ENCODE measurements at regions not wholly inside any gene's neighbourhood (a gene's known extent, or its start where the extent isn't known, plus 50 kb on each side); places are given as distances from the start of the nearest gene placed in this dataset.

GRCh38 chr2:104788742-104789455 lies 65.0 kb upstream of the POU3F3 start:
- DNase-seq, result no peak

GRCh38 chr2:104790100-104790811 lies 63.7 kb upstream of the POU3F3 start:
- no peak for DNase-seq

GRCh38 chr2:104790901-104791495 lies 62.9 kb upstream of the POU3F3 start:
- no peak for DNase-seq

- DNase-seq, result no peak
These were observed 59.9 kb upstream of the POU3F3 start for GRCh38 chr2:104793966-104794365.

GRCh38 chr2:104794441-104794840 lies 59.5 kb upstream of the POU3F3 start:
- DNase-seq, result no peak

Data from activated CD4-positive, alpha-beta T cell treated with anti-CD3 and anti-CD28 coated beads, Interleukin-2, amount 50 U/mL, for 16 hours (primary cell).